Lung (tissue), 11 donors: ENCODE measurements at regions not wholly inside any gene's neighbourhood (a gene's known extent, or its start where the extent isn't known, plus 50 kb on each side); places are given as distances from the start of the nearest gene placed in this dataset.

ENCODE experiments used
- ATAC-seq: fragments of 200-7000 bp; cut with Tn5 transposase; one replicate; pipeline ENCODE4 v1.9.1; 2020; ENCODE audit warnings: moderate number of reproducible peaks; ENCODE audit not compliant: insufficient read depth, low FRiP score
- DNase-seq, 3 donors: peaks; one replicate each; pipeline ENCODE4 v3.0.0-alpha.2; 2013 to 2017
- H3K27ac ChIP-seq, 2 donors: one replicate each; pipeline ENCODE4 v1.5.1; 2013; ENCODE audit warnings: mild to moderate bottlenecking in 2 of 2, moderate library complexity in 2 of 2, control low read depth in 1 of 2, inconsistent platforms in 1 of 2, low read depth in 1 of 2, low read length in 1 of 2
- H3K27me3 ChIP-seq, 3 donors: one replicate each; pipeline ENCODE4 v1.5.1; 2013; ENCODE audit warnings: low read length in 2 of 3; ENCODE audit not compliant: control insufficient read depth in 3 of 3, insufficient read depth in 3 of 3
- H3K36me3 ChIP-seq, 4 donors: one replicate each; pipeline ENCODE4 v1.5.1; 2013; ENCODE audit warnings: low read length in 4 of 4, mild to moderate bottlenecking in 1 of 4, moderate library complexity in 1 of 4; ENCODE audit not compliant: control insufficient read depth in 4 of 4, insufficient read depth in 4 of 4
- H3K4me1 ChIP-seq, 5 donors: one replicate each; pipeline ENCODE4 v1.5.1; 2013; ENCODE audit warnings: low read length in 5 of 5, mild to moderate bottlenecking in 2 of 5, moderate library complexity in 1 of 5; ENCODE audit not compliant: control insufficient read depth in 5 of 5, insufficient read depth in 5 of 5
- H3K4me3 ChIP-seq: one replicate; pipeline ENCODE4 v1.5.1; 2013; ENCODE audit warnings: mild to moderate bottlenecking, control low read depth, moderate library complexity
- H3K9ac ChIP-seq, 2 donors: one replicate each; pipeline ENCODE4 v1.5.1; 2013; ENCODE audit warnings: low read length in 2 of 2, control low read depth in 1 of 2; ENCODE audit not compliant: insufficient read depth in 1 of 2
- H3K9me3 ChIP-seq, 4 donors: one replicate each; pipeline ENCODE4 v1.5.1; 2013; ENCODE audit warnings: low read length in 3 of 4, mild to moderate bottlenecking in 1 of 4, moderate library complexity in 1 of 4; ENCODE audit not compliant: control insufficient read depth in 4 of 4, insufficient read depth in 3 of 4
- CTCF ChIP-seq: IDR thresholded peaks from 2 replicates; pipeline ENCODE4 v1.5.1; 2012; ENCODE audit warnings: mild to moderate bottlenecking; ENCODE audit errors: control extremely low read depth, extremely low read depth
- WGBS, 2 donors: extraction: QIAGEN DNeasy Blood & Tissue Kit; methylation state at CpG; one replicate each; pipeline ENCODE4 v1.1.7; 2013; 5-methylcytosine and 5-hydroxymethylcytosine counted together
- donor health status: control.
- donor health status: control.
- donor health status: Bipolar disorder and iron deficiency.
- donor health status: healthy.
- donor health status: DM: yes; HTN: yes; CAD: no.

- 78 to 81% methylated on average over 5 of the region's 5 CpGs for WGBS, 2 donors
- ATAC-seq = no peak
Measured at GRCh38 chr13:64934569-64935362, 2295.4 kb downstream of the PCDH9 start.

GRCh38 chr13:64930636-64931035 lies 2299.5 kb downstream of the PCDH9 start:
- Histone ChIP-seq H3K4me3 (no peak overlapping the region), H3K36me3 (no peaks in the 10 kb centered on the region), H3K9me3 (peaks cover 0 to 2% (median 0%) of the 10 kb centered on the region in 4 donors), H3K27ac (no peak overlapping the region), H3K27me3 (no peaks in the 10 kb centered on the region), H3K4me1 (no peaks in the 10 kb centered on the region), H3K9ac (no peak overlapping the region)
- TF ChIP-seq CTCF = no peak
- ATAC-seq = no peak
- DNase-seq = no peak

More at GRCh38 chr13:64934569-64935362, 2295.4 kb downstream of the PCDH9 start:
- no peaks in the 10 kb centered on the region for H3K9me3 ChIP-seq
- no peak for TF ChIP-seq CTCF
- H3K4me3 ChIP-seq = no peak overlapping the region
- H3K27me3 ChIP-seq = no peaks in the 10 kb centered on the region
- H3K9ac ChIP-seq = no peak overlapping the region
- no peaks in the 10 kb centered on the region for H3K4me1 ChIP-seq
- H3K36me3 ChIP-seq = no peaks in the 10 kb centered on the region
- no peak for DNase-seq
- no peak overlapping the region for H3K27ac ChIP-seq

DNA sequence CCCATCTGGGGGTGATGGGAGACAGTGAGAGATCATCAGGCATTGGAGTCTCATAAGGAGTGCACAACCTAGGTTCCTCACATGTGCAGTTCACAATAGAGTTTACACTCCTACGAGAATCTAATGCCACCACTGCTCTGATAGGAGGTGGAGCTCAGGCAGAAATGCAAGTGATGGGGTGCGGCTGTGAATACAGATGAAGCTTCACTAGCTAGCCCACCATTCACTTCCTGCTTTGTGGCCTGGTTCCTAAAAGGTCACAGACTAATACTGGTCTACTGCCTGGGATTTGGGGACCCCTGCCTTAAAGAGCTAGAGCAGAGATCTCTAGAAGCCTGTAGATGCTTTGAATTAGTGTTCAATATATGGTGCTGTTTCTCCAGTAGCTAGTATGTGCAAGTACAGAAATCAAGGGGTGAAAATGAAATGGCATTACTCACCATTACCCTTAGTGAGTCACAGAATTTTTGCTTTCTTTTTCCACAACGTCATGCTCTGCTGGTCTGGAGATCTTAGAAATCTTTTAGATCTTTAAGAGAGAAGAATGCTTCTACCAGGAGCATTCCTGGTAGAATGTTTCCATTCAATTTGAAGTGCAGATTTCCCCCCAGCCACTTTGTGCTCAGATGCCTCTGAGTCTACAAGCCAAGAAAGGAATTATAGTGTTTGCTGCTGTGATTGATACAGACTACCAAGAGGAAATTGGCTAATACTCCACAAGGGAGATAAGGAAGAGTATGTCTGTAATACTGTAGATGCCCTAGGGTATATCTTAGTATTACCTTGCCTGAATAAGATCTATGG lies 2301.2 kb downstream of the PCDH9 start:
- no peak for TF ChIP-seq CTCF
- peaks cover 0 to 9% (median 0%) of the 10 kb centered on the region in 4 donors for H3K9me3 ChIP-seq
- no peaks in the 10 kb centered on the region for H3K27me3 ChIP-seq
- ATAC-seq (no peak), DNase-seq (no peak)
- no peak overlapping the region for H3K27ac ChIP-seq
- WGBS, 2 donors = 66% methylated on average over 3 of the region's 3 CpGs
- H3K4me1 ChIP-seq = no peaks in the 10 kb centered on the region
- H3K36me3 ChIP-seq = no peaks in the 10 kb centered on the region
- no peak overlapping the region for H3K4me3 ChIP-seq
- H3K9ac ChIP-seq = no peak overlapping the region
